Activated naive CD4-positive, alpha-beta T cell treated with anti-CD3 and anti-CD28 coated beads for 36 hours (primary cell): ENCODE measurements at regions not wholly inside any gene's neighbourhood (a gene's known extent, or its start where the extent isn't known, plus 50 kb on each side); places are given as distances from the start of the nearest gene placed in this dataset.
"Not testable (repeated sequence)": the region's sequence is repeated elsewhere in the genome, so short reads cannot be mapped to it uniquely, and the experiment has no call there.

Experiments used
- CTCF ChIA-PET: fragments of 350-600 bp; sonication (Branson Sonifier 250); formaldehyde crosslinking; loops from one replicate; lab custom pipeline; 2021; ENCODE audit warnings: antibody characterized with exemption; lab: Charles Lee
- DNase-seq: peaks from one replicate; pipeline ENCODE4 v3.0.0-alpha.2; 2020
- H3K27ac Mint-ChIP-seq: one replicate; pipeline ENCODE4 v1.8.0; 2021; ENCODE audit warnings: mild to moderate bottlenecking, mixed read lengths
- H3K27me3 Mint-ChIP-seq: one replicate; pipeline ENCODE4 v1.8.0; 2021; ENCODE audit warnings: low read depth, mixed read lengths
- H3K36me3 Mint-ChIP-seq: one replicate; pipeline ENCODE4 v1.8.0; 2021; ENCODE audit warnings: low read depth, mixed read lengths
- H3K4me1 Mint-ChIP-seq: one replicate; pipeline ENCODE4 v1.8.0; 2021; ENCODE audit warnings: low read depth, mixed read lengths
- H3K4me3 Mint-ChIP-seq: one replicate; pipeline ENCODE4 v1.8.0; 2021; ENCODE audit warnings: mild to moderate bottlenecking, moderate library complexity, mixed read lengths
- H3K9me3 Mint-ChIP-seq: one replicate; pipeline ENCODE4 v1.8.0; 2021; ENCODE audit warnings: mixed read lengths
- intact Hi-C: fragments of 100-400 bp; cut with micrococcal nuclease; formaldehyde crosslinking; loops from one replicate; pipeline ENCODE4 v1.15.1; 2023

- no peaks in the 10 kb centered on the region for H3K9me3 Mint-ChIP-seq
These were observed 133.7 kb upstream of the EEF2KMT start for GRCh38 chr16:5231246-5231759.

DNA sequence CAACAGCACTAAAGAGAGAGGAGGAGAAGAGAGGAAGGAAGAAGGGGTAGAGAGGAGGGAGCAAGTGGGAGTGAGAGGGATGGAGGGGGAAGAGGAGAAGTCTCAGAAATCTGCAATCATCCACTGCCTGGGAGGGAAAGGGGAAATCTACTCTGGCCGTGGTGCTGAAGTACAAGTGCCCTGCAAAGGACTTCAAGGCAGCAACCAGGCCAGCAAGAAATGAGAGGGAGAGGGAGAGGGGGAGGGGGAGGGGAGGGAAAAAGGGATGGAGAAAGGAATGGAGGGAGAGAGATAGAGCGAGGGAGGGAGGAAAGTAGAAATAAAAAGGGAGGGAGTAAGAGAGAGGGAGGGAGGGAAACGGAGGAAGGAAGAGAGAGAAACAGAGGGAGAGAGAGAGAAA, 130.8 kb upstream of the EEF2KMT start:
- CTCF ChIA-PET = interaction anchor here (1.5 kb wide), 1 partner anchor 9 kb away, joined by 3 read pairs; no protein-coding TSS in a partner anchor
- no peaks in the 10 kb centered on the region for H3K9me3 Mint-ChIP-seq
- intact Hi-C loops = no loop called here
- peaks cover 21% of the 10 kb centered on the region for H3K27me3 Mint-ChIP-seq
- H3K36me3 Mint-ChIP-seq = no peaks in the 10 kb centered on the region
- H3K4me1 Mint-ChIP-seq = no peaks in the 10 kb centered on the region
- H3K27ac Mint-ChIP-seq = no peak overlapping the region
- no peak overlapping the region for H3K4me3 Mint-ChIP-seq
- DNase-seq = no peak

More at GRCh38 chr16:5231246-5231759, 133.7 kb upstream of the EEF2KMT start:
- Mint-ChIP-seq H3K27ac (no peak overlapping the region), H3K4me1 (no peaks in the 10 kb centered on the region), H3K27me3 (peaks cover 18% of the 10 kb centered on the region), H3K36me3 (no peaks in the 10 kb centered on the region), H3K4me3 (no peak overlapping the region)
- DNase-seq = no peak
- CTCF ChIA-PET = no interaction called here
- intact Hi-C loops = no loop called here

- H3K27ac Mint-ChIP-seq = no peak overlapping the region
- intact Hi-C loops = no loop called here
- H3K27me3 Mint-ChIP-seq = peaks cover 19% of the 10 kb centered on the region
- no peaks in the 10 kb centered on the region for H3K4me1 Mint-ChIP-seq
- H3K9me3 Mint-ChIP-seq = no peaks in the 10 kb centered on the region
- CTCF ChIA-PET = interaction anchor here (1.2 kb wide), 1 partner anchor 9 kb away, joined by 3 read pairs; no protein-coding TSS in a partner anchor
- no peak overlapping the region for H3K4me3 Mint-ChIP-seq
- DNase-seq = no peak
- no peaks in the 10 kb centered on the region for H3K36me3 Mint-ChIP-seq
These were observed 128.5 kb upstream of the EEF2KMT start for GRCh38 chr16:5225931-5226655.

DNA sequence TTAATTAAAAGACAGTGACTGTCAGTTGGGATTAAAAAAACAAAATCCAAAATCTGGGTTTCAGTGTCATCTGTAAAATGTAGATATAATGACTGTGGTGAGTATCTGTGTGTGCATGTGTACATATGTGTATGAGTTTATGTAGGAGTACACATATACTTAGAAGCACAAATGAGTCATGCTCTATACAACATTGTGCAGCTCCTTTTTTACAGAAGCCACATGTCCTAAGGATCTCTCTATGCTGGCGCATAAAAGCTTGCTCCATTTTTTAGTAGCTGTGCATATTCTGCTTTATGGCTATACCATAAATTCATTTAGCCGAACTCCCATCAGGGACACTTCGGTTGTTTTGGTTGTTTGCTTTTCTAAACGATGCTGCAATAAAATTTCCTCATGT, 125.2 kb upstream of the EEF2KMT start:
- peaks cover 19% of the 10 kb centered on the region for H3K27me3 Mint-ChIP-seq
- DNase-seq = no peak
- no peaks in the 10 kb centered on the region for H3K9me3 Mint-ChIP-seq
- no peaks in the 10 kb centered on the region for H3K36me3 Mint-ChIP-seq
- CTCF ChIA-PET = no interaction called here
- no peak overlapping the region for H3K4me3 Mint-ChIP-seq
- H3K4me1 Mint-ChIP-seq = no peaks in the 10 kb centered on the region
- intact Hi-C loops = no loop called here
- no peak overlapping the region for H3K27ac Mint-ChIP-seq

- DNase-seq, H3K9me3 Mint-ChIP-seq, H3K27ac Mint-ChIP-seq, H3K4me3 Mint-ChIP-seq, intact Hi-C loops, H3K36me3 Mint-ChIP-seq, CTCF ChIA-PET, H3K4me1 Mint-ChIP-seq: not testable (repeated sequence)
- H3K27me3 Mint-ChIP-seq = peaks cover 18% of the 10 kb centered on the region
These were observed 124.2 kb upstream of the EEF2KMT start for GRCh38 chr16:5221831-5222230.

DNA sequence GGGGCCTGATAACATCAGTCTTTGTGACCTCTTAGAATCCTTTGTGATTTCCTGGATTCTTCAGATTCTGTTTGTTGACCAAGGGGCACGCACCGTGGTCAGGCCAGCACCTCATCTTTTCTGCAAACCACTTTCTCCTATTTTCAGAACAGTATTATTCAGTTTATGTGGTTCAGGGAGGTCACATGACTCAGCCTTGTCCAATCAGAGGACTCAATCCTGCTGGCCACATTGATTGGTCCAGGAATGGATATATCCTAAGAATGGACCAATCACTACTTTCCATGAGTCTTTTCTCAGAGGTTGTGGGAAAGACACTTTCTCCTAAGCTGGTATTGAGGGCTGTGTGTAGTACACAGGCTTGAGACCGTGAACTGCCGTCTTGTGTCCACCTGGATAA, 123.1 kb upstream of the EEF2KMT start:
- intact Hi-C loops = no loop called here
- no peaks in the 10 kb centered on the region for H3K4me1 Mint-ChIP-seq
- no peaks in the 10 kb centered on the region for H3K36me3 Mint-ChIP-seq
- H3K9me3 Mint-ChIP-seq = no peaks in the 10 kb centered on the region
- no peak overlapping the region for H3K4me3 Mint-ChIP-seq
- H3K27me3 Mint-ChIP-seq = peaks cover 28% of the 10 kb centered on the region
- DNase-seq = no peak
- CTCF ChIA-PET = interaction anchor here (0.6 kb wide), 1 partner anchor 33 kb away, joined by 3 read pairs; no protein-coding TSS in a partner anchor
- no peak overlapping the region for H3K27ac Mint-ChIP-seq

- Mint-ChIP-seq H3K27ac (no peak overlapping the region), H3K27me3 (peaks cover 38% of the 10 kb centered on the region), H3K9me3 (peaks cover 3% of the 10 kb centered on the region), H3K36me3 (no peaks in the 10 kb centered on the region), H3K4me1 (no peaks in the 10 kb centered on the region), H3K4me3 (no peak overlapping the region)
- intact Hi-C loops = no loop called here
- CTCF ChIA-PET = no interaction called here
- DNase-seq = no peak
These were observed 119.0 kb upstream of the EEF2KMT start for GRCh38 chr16:5216441-5217080.

GRCh38 chr16:5215901-5216300, 118.3 kb upstream of the EEF2KMT start:
- H3K27ac Mint-ChIP-seq = no peak overlapping the region
- CTCF ChIA-PET = no interaction called here
- H3K9me3 Mint-ChIP-seq = peaks cover 3% of the 10 kb centered on the region
- DNase-seq = no peak
- peaks cover 35% of the 10 kb centered on the region for H3K27me3 Mint-ChIP-seq
- no peaks in the 10 kb centered on the region for H3K4me1 Mint-ChIP-seq
- H3K4me3 Mint-ChIP-seq = no peak overlapping the region
- intact Hi-C loops = no loop called here
- H3K36me3 Mint-ChIP-seq = no peaks in the 10 kb centered on the region

DNA sequence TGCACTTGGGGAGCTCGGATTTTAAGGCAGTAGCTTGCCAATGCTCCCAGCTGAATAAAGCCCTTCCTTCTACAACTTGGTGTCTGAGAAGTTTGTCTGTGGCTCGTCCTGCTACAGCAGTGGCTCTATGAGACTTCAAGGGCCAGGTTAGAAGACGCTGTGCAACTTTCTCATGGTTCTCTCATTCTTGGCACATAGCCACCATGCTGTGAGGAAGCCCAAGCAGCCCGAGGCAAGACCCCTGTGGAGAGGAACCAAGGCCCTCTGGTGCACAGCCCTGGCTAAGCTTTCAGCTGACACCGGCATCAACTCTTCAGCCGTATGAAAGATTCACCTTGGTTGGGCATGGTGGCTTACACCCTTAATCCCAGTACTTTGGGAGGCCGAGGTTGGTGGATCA, 116.9 kb upstream of the EEF2KMT start:
- Mint-ChIP-seq H3K27me3 (peaks cover 32% of the 10 kb centered on the region), H3K4me3 (no peak overlapping the region), H3K36me3 (no peaks in the 10 kb centered on the region), H3K27ac (no peak overlapping the region), H3K4me1 (no peaks in the 10 kb centered on the region), H3K9me3 (peaks cover 3% of the 10 kb centered on the region)
- CTCF ChIA-PET = no interaction called here
- intact Hi-C loops = no loop called here
- no peak for DNase-seq

DNA sequence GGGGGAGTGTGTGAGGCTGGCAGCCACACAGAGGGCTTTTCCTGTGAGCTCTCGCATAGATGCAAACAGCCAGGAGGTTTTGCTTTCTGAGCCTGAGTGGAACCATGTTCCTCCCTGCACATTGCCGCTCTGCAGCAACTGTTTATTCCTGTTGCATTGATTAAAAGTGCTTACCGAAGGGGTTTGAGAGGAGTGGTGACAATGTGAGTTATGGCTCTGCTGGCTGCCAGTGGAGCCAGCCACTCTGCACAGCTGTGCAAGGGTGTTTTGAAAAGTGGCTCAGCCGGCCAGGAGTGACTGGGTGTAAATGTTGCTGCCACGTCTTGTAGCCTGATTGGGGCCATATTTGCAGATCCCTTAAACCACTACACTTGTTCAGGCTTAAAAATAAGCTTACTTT, 114.9 kb upstream of the EEF2KMT start:
- CTCF ChIA-PET = interaction anchor here (0.6 kb wide), 1 partner anchor 108 kb away, joined by 4 read pairs; no protein-coding TSS in a partner anchor
- intact Hi-C loops, H3K27ac Mint-ChIP-seq, H3K9me3 Mint-ChIP-seq, DNase-seq, H3K4me3 Mint-ChIP-seq, H3K4me1 Mint-ChIP-seq, H3K36me3 Mint-ChIP-seq: not testable (repeated sequence)
- peaks cover 27% of the 10 kb centered on the region for H3K27me3 Mint-ChIP-seq

GRCh38 chr16:5207862-5208498, 110.4 kb upstream of the EEF2KMT start:
- H3K27me3 Mint-ChIP-seq, DNase-seq, H3K9me3 Mint-ChIP-seq, H3K4me1 Mint-ChIP-seq, H3K4me3 Mint-ChIP-seq, H3K36me3 Mint-ChIP-seq, intact Hi-C loops, H3K27ac Mint-ChIP-seq, CTCF ChIA-PET: not testable (repeated sequence)

DNA sequence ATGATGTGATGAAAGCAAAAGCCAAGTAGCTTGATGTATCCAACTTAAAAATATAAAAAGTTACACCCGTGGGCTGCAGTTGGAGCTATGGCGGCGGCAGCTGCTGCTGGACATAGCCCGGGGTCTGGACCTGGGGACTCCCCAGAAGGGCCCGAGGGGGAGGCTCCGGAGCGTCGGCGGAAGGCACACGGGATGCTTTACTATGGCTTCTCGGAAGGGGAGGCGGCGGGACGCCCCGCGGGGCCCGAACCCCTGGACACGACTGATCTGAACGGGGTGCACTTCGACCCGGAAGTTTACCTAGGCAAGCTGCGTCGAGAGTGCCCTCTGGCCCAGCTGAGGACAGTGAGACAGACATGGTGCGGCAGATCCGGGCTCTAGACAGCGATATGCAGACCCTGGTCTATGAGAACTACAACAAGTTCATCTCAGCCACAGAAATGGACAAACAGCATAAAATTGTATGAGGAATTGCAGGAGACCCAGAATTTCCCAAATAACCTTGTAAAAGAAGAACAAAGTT, 109.5 kb upstream of the EEF2KMT start:
- CTCF ChIA-PET = no interaction called here
- H3K27me3 Mint-ChIP-seq = peaks cover 4% of the 10 kb centered on the region
- H3K9me3 Mint-ChIP-seq = no peaks in the 10 kb centered on the region
- H3K36me3 Mint-ChIP-seq = no peaks in the 10 kb centered on the region
- DNase-seq = no peak
- H3K4me3 Mint-ChIP-seq = no peak overlapping the region
- H3K27ac Mint-ChIP-seq = no peak overlapping the region
- no peaks in the 10 kb centered on the region for H3K4me1 Mint-ChIP-seq
- intact Hi-C loops = no loop called here
